ENCODE measurements at regions not wholly inside any gene's neighbourhood (a gene's known extent, or its start where the extent isn't known, plus 50 kb on each side); places are given as distances from the start of the nearest gene placed in this dataset.

GRCh38 chr13:111844222-111844671 is 222.7 kb upstream of the SOX1 start:
- no peak for DNase-seq

- no peak for DNase-seq
Observed at GRCh38 chr13:111844682-111845081, 222.3 kb upstream of the SOX1 start.

- no peak for DNase-seq
Observed at GRCh38 chr13:111845621-111846351, 221.2 kb upstream of the SOX1 start.

- DNase-seq, result no peak
Observed at GRCh38 chr13:111846391-111847159, 220.4 kb upstream of the SOX1 start.

GRCh38 chr13:111847964-111848363 is 219.0 kb upstream of the SOX1 start:
- no peak for DNase-seq

- DNase-seq, result no peak
Observed at GRCh38 chr13:111850458-111850857, 216.5 kb upstream of the SOX1 start.

- no peak for DNase-seq
Observed at GRCh38 chr13:111850976-111851375, 216.0 kb upstream of the SOX1 start.

- DNase-seq, result no peak
Observed at GRCh38 chr13:111852725-111853518, 214.0 kb upstream of the SOX1 start.

GRCh38 chr13:111853721-111854120 is 213.2 kb upstream of the SOX1 start:
- DNase-seq, result no peak

- no peak for DNase-seq
Observed at GRCh38 chr13:111854403-111854802, 212.5 kb upstream of the SOX1 start.

- no peak for DNase-seq
Observed at GRCh38 chr13:111855191-111855590, 211.8 kb upstream of the SOX1 start.

GRCh38 chr13:111855786-111856185 is 211.2 kb upstream of the SOX1 start:
- DNase-seq, result no peak

- no peak for DNase-seq
Observed at GRCh38 chr13:111856571-111856970, 210.4 kb upstream of the SOX1 start.

GRCh38 chr13:111857336-111857735 is 209.6 kb upstream of the SOX1 start:
- DNase-seq, result no peak

- DNase-seq, result no peak
Observed at GRCh38 chr13:111857846-111858560, 208.9 kb upstream of the SOX1 start.

- no peak for DNase-seq
Observed at GRCh38 chr13:111858571-111858970, 208.4 kb upstream of the SOX1 start.

- no peak for DNase-seq
Observed at GRCh38 chr13:111859354-111860230, 207.4 kb upstream of the SOX1 start.

GRCh38 chr13:111860231-111860552 is 206.8 kb upstream of the SOX1 start:
- no peak for DNase-seq

- DNase-seq, result no peak
Observed at GRCh38 chr13:111861319-111861718, 205.6 kb upstream of the SOX1 start.

- DNase-seq, result no peak
Observed at GRCh38 chr13:111861766-111862366, 205.1 kb upstream of the SOX1 start.

All from suppressor macrophage treated with lipopolysaccharide for 1 hour (primary cell).